Endothelial cell of umbilical vein (primary cell): ENCODE measurements at regions not wholly inside any gene's neighbourhood (a gene's known extent, or its start where the extent isn't known, plus 50 kb on each side); places are given as distances from the start of the nearest gene placed in this dataset.

ENCODE experiments used
- BruUV-seq: library from RNA; stranded (reverse); fragments of 400-500 nt; replicated peaks from 2 replicates; lab custom pipeline; 2021; lab: Mats Ljungman, UMichigan
- CTCF ChIA-PET: fragments of 300-600, 350-600 bp; sonication (Branson Sonifier 250); formaldehyde crosslinking; loops from one replicate; lab custom pipeline; 2021; ENCODE audit warnings: antibody characterized with exemption, inconsistent platforms; lab: Charles Lee
- POLR2A ChIA-PET: fragments of 300-600, 350-600 bp; sonication (Branson Sonifier 250); formaldehyde crosslinking; loops from one replicate; lab custom pipeline; 2021; ENCODE audit warnings: antibody characterized with exemption, inconsistent platforms; lab: Charles Lee
- DNase-seq: peaks from one replicate; pipeline ENCODE4 v3.0.0-alpha.2; 2011; ENCODE audit warnings: low read depth, low spot score
- FAIRE-seq: peaks from 2 replicates; lab custom pipeline; 2011; peaks lifted over from hg19 to GRCh38; lab: Jason Lieb, UNC
- H2AFZ ChIP-seq: 2 replicates; pipeline ENCODE4 v1.6.0; 2012; ENCODE audit warnings: low read depth, low read length, control low read depth, inconsistent platforms
- H3K27ac ChIP-seq: 2 replicates; pipeline ENCODE4 v1.5.1; 2011; ENCODE audit warnings: low read depth, mild to moderate bottlenecking, control low read depth, low read length, moderate library complexity; ENCODE audit not compliant: insufficient read depth
- H3K27me3 ChIP-seq, 2 experiments: 2 replicates each; pipeline versions ENCODE4 v1.6.0 to v1.6.1; 2011; ENCODE audit warnings: low read length in 2 of 2, mixed read lengths in 1 of 2; ENCODE audit not compliant: control insufficient read depth in 2 of 2, insufficient read depth in 2 of 2
- H3K36me3 ChIP-seq, 2 experiments: 2 replicates in 1 of 2; 3 replicates in 1 of 2; pipeline ENCODE4 v1.5.1; 2011; ENCODE audit warnings: low read length in 2 of 2, mild to moderate bottlenecking in 1 of 2, moderate library complexity in 1 of 2; ENCODE audit not compliant: control insufficient read depth in 2 of 2, insufficient read depth in 2 of 2; ENCODE audit errors: extremely low read depth in 1 of 2
- H3K4me1 ChIP-seq: 3 replicates; pipeline ENCODE4 v1.5.1; 2011; ENCODE audit warnings: mild to moderate bottlenecking, low read length; ENCODE audit not compliant: control insufficient read depth, insufficient read depth; ENCODE audit errors: extremely low read depth
- H3K4me2 ChIP-seq: 2 replicates; pipeline ENCODE4 v1.6.1; 2011; ENCODE audit warnings: low read length, control low read depth, mixed read lengths; ENCODE audit not compliant: insufficient read depth
- H3K4me3 ChIP-seq, 3 experiments: fragments of 200-600 bp in 1 of 3; sonication (generic), shearing (Covaris generic) in 1 of 3; replicated peaks in 1 of 3; 2 replicates each; pipeline ENCODE4 v1.5.1; 2011 to 2016; ENCODE audit warnings: control low read depth in 3 of 3, low read length in 3 of 3, mild to moderate bottlenecking in 2 of 3, inconsistent platforms in 1 of 3, low read depth in 1 of 3, moderate library complexity in 1 of 3; ENCODE audit not compliant: insufficient read depth in 1 of 3
- H3K79me2 ChIP-seq: 2 replicates; pipeline ENCODE4 v1.6.0; 2012; ENCODE audit warnings: low read length, inconsistent platforms; ENCODE audit not compliant: control insufficient read depth, insufficient read depth
- H3K9ac ChIP-seq: replicated peaks from 2 replicates; pipeline ENCODE3; 2011; ENCODE audit warnings: low read length, control low read depth; ENCODE audit not compliant: insufficient read depth; ENCODE audit errors: extremely low read depth
- H3K9me1 ChIP-seq: replicated peaks from 3 replicates; pipeline ENCODE4 v1.6.0; 2011; ENCODE audit warnings: mild to moderate bottlenecking, low read length; ENCODE audit not compliant: control insufficient read depth, insufficient read depth; ENCODE audit errors: extremely low read depth
- H3K9me3 ChIP-seq: replicated peaks from 2 replicates; pipeline ENCODE4 v1.5.1; 2012; ENCODE audit warnings: low read length, inconsistent platforms; ENCODE audit not compliant: control insufficient read depth, insufficient read depth
- H4K20me1 ChIP-seq: replicated peaks from 2 replicates; pipeline ENCODE3; 2011; ENCODE audit warnings: mild to moderate bottlenecking, low read length; ENCODE audit not compliant: control insufficient read depth, insufficient read depth; ENCODE audit errors: extremely low read depth
- EZH2 ChIP-seq: IDR thresholded peaks from 2 replicates; pipeline ENCODE4 v1.6.1; 2012; ENCODE audit warnings: borderline replicate concordance, low read depth, mild to moderate bottlenecking, moderate library complexity, low read length, inconsistent platforms; ENCODE audit not compliant: severe bottlenecking
- FOS ChIP-seq: IDR thresholded peaks from 2 replicates; pipeline ENCODE4 v1.6.1; 2011; ENCODE audit warnings: mild to moderate bottlenecking, low read length, moderate library complexity, borderline replicate concordance; ENCODE audit not compliant: insufficient read depth
- GATA2 ChIP-seq: IDR thresholded peaks from 2 replicates; pipeline ENCODE4 v1.7.0; 2011; ENCODE audit warnings: low read depth, mild to moderate bottlenecking, moderate library complexity, mixed read lengths, low read length; ENCODE audit not compliant: insufficient read length, insufficient read depth
- JUN ChIP-seq: IDR thresholded peaks from 2 replicates; pipeline ENCODE4 v1.6.1; 2011; ENCODE audit warnings: borderline replicate concordance, low read depth; ENCODE audit not compliant: insufficient read length, insufficient read depth
- MYC ChIP-seq: IDR thresholded peaks from one replicate; pipeline ENCODE4 v1.6.1; 2011; ENCODE audit warnings: mild to moderate bottlenecking, low read depth, low read length
- POLR2A ChIP-seq: IDR thresholded peaks from 2 replicates; pipeline ENCODE4 v1.6.1; 2012; ENCODE audit warnings: low read depth, mild to moderate bottlenecking, control low read depth, low read length
- POLR2AphosphoS5 ChIP-seq: IDR thresholded peaks from 2 replicates; pipeline ENCODE4 v1.6.1; 2012; ENCODE audit warnings: low read depth, mild to moderate bottlenecking, control low read depth, low read length, moderate library complexity; ENCODE audit not compliant: insufficient read depth
- dilution Hi-C: fragments of 300-500 bp; cut with MboI; formaldehyde crosslinking; loops from one replicate; pipeline ENCODE4 v1.15.0; 2019; ENCODE audit warnings: low sequenced_read_pairs; ENCODE audit not compliant: extremely low pct_ligation_motif_present
- intact Hi-C: fragments of 100-400 bp; cut with micrococcal nuclease; formaldehyde crosslinking; loops from one replicate; pipeline ENCODE4 v1.10.0; 2022
- TF ChIP-seq, protein P1 (sequence below): IDR thresholded peaks from 2 replicates; pipeline ENCODE4 v1.6.1; 2011; ENCODE audit not compliant: insufficient read depth, insufficient read length
- TF ChIP-seq, protein P2 (sequence below), 2 donors: IDR thresholded peaks; 1 replicate in 1 of 2; 2 replicates in 1 of 2; pipeline ENCODE4 v1.5.1; 2011; ENCODE audit warnings: low read length in 2 of 2, mild to moderate bottlenecking in 2 of 2, moderate library complexity in 2 of 2, control low read depth in 1 of 2, inconsistent platforms in 1 of 2, low read depth in 1 of 2; ENCODE audit not compliant: insufficient read depth in 1 of 2; ENCODE audit errors: extremely low read depth in 1 of 2

DNA sequence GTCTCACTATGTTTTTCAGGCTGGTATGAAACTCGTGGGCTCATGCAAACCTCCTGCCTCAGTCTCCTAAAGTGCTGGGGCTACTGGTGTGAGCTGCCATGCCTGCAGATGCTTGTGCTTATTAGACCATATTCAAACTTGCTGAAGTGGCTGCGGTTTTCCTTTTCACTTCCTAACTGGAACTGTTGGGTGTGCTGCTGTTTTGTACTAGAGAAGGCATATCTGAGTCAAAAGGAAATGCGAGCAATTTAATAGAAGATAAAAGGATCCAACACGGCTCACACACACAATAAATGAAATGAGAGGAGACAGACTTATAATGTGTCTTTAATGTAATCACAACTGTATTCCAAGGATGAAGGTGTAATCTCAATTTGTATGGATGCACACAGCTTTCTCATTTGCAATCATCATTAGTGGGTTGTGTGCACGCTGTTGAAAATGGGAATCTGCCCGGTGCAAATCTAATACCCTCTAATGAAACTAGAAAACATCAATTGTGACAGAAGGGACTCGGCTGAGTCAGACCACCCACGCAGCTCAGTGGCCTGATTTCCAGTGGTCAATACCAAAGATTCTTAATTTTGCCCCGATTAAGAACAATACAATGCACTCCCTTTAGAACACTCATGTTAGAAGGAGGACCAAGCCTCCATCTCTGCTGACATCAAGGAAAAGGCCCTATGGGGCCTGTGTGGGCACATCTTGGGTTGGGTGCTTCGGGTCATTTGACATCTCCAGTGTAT lies 532.7 kb downstream of the TDRD15 start:
- CTCF ChIA-PET, result no interaction called here
- FAIRE-seq, result no peak
- H4K20me1 ChIP-seq, result no peaks in the 10 kb centered on the region
- H3K27me3 ChIP-seq, result no peaks in the 10 kb centered on the region
- H3K4me3 ChIP-seq, result no peak overlapping the region
- BruUV-seq, result no TSS peak
- H2AFZ ChIP-seq, result no peak overlapping the region
- DNase-seq, result no peak
- H3K27ac ChIP-seq, result no peak overlapping the region
- POLR2A ChIA-PET, result no interaction called here
- no peaks in the 10 kb centered on the region for H3K36me3 ChIP-seq
- H3K9me3 ChIP-seq, result peaks cover 2% of the 10 kb centered on the region
- no peak overlapping the region for H3K4me2 ChIP-seq
- H3K79me2 ChIP-seq, result no peaks in the 10 kb centered on the region
- no peaks in the 10 kb centered on the region for H3K9me1 ChIP-seq
- intact Hi-C loops (no loop called here), dilution Hi-C loops (no loop called here)
- no peak overlapping the region for H3K9ac ChIP-seq
- TF ChIP-seq, protein P1, sequence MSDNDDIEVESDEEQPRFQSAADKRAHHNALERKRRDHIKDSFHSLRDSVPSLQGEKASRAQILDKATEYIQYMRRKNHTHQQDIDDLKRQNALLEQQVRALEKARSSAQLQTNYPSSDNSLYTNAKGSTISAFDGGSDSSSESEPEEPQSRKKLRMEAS, result no peak
- TF ChIP-seq EZH2, result no peak
- TF ChIP-seq, protein P2, sequence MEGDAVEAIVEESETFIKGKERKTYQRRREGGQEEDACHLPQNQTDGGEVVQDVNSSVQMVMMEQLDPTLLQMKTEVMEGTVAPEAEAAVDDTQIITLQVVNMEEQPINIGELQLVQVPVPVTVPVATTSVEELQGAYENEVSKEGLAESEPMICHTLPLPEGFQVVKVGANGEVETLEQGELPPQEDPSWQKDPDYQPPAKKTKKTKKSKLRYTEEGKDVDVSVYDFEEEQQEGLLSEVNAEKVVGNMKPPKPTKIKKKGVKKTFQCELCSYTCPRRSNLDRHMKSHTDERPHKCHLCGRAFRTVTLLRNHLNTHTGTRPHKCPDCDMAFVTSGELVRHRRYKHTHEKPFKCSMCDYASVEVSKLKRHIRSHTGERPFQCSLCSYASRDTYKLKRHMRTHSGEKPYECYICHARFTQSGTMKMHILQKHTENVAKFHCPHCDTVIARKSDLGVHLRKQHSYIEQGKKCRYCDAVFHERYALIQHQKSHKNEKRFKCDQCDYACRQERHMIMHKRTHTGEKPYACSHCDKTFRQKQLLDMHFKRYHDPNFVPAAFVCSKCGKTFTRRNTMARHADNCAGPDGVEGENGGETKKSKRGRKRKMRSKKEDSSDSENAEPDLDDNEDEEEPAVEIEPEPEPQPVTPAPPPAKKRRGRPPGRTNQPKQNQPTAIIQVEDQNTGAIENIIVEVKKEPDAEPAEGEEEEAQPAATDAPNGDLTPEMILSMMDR (IDR thresholded peaks at IDR 0.05; ENCODE audit: extremely low read depth in 1 of 2, insufficient read depth in 1 of 2, low read depth in 1 of 2, low read length in 2 of 2), result no peak
- no peak for TF ChIP-seq POLR2AphosphoS5
- no peak for TF ChIP-seq FOS
- no peak for TF ChIP-seq JUN
- TF ChIP-seq GATA2, result no peak
- no peak for TF ChIP-seq POLR2A
- TF ChIP-seq MYC, result no peak
- H3K4me1 ChIP-seq, result no peaks in the 10 kb centered on the region
